Dermis blood vessel endothelial cell (primary cell): ENCODE measurements at regions not wholly inside any gene's neighbourhood (a gene's known extent, or its start where the extent isn't known, plus 50 kb on each side); places are given as distances from the start of the nearest gene placed in this dataset.
A peak's percentile ranks its signal among the peaks of the same experiment; 100 is the strongest.
"Not testable (repeated sequence)": the region's sequence is repeated elsewhere in the genome, so short reads cannot be mapped to it uniquely, and the experiment has no call there.

Source experiments
- DNase-seq: peaks from one replicate; pipeline ENCODE4 v3.0.0; 2010

GRCh38 chr3:8438507-8439079, 63.0 kb upstream of the LMCD1 start:
- no peak for DNase-seq

GRCh38 chr3:8440142-8440541, 61.5 kb upstream of the LMCD1 start:
- not testable (repeated sequence) for DNase-seq

- peak; percentile 90 for DNase-seq
Observed at GRCh38 chr3:8441969-8442559, 59.6 kb upstream of the LMCD1 start.

GRCh38 chr3:8442993-8443650, 58.5 kb upstream of the LMCD1 start:
- peak; percentile 35 for DNase-seq

GRCh38 chr3:8443829-8444791, 57.5 kb upstream of the LMCD1 start:
- DNase-seq, result peak; percentile 100

- no peak for DNase-seq
Observed at GRCh38 chr3:8444883-8445282, 56.7 kb upstream of the LMCD1 start.

GRCh38 chr3:8445861-8446260, 55.8 kb upstream of the LMCD1 start:
- DNase-seq, result peak; percentile 99

GRCh38 chr3:8446845-8447244, 54.8 kb upstream of the LMCD1 start:
- DNase-seq, result peak; percentile 7

GRCh38 chr3:8450618-8451017, 51.0 kb upstream of the LMCD1 start:
- peak; percentile 7 for DNase-seq

- DNase-seq, result peak; percentile 26
Observed at GRCh38 chr3:8451696-8452095, 49.9 kb upstream of the LMCD1 start.
